Heart left ventricle (tissue), 13 donors: ENCODE measurements at regions not wholly inside any gene's neighbourhood (a gene's known extent, or its start where the extent isn't known, plus 50 kb on each side); places are given as distances from the start of the nearest gene placed in this dataset.

Experiments used
- CTCF ChIP-seq, 12 donors: fragments of 200-600 bp; sonication (generic) in 4 of 12; IDR thresholded peaks; one replicate each; pipeline versions ENCODE4 v1.5.0 to v1.8.0; 2018 to 2022; ENCODE audit warnings: antibody characterized with exemption in 12 of 12, mild to moderate bottlenecking in 5 of 12
- POLR2A ChIP-seq, 2 donors: fragments of 450-650 bp; IDR thresholded peaks; one replicate each; pipeline ENCODE4 v1.6.1; 2017; ENCODE audit warnings: antibody characterized with exemption in 2 of 2, mild to moderate bottlenecking in 2 of 2, moderate library complexity in 2 of 2
- donor health status: ischemic (EF 13 %, LVEDD 7.1; RV severe dilation, severe dysfunction).
- donor health status: DM: no; HTN: yes; CAD: no.
- donor health status: DM: no; HTN: no; CAD: no.
- donor health status: ischemic (EF 25% LVEDD 6.9; RV normal size, moderate dysfunction).
- donor health status: ischemic (EF 25% LVEDD 5.7; RV mildly dilated, moderate dysfunction).
- donor health status: ischemic (EF 35%, LVEDD 5.7; RV mildly dilated, moderate dysfunction).
- donor health status: nonischemic (EF 11% LVEDD 7.7; RV severe dilation, severe dysfunction).
- donor health status: DM: yes; HTN: yes; CAD: no.
- donor health status: PGD.
- donor health status: ischemic (EF 29% LVEDD 5.4; RV normal size, mild dysfunction).
- donor health status: nonischemic (EF 23%, LVEDD 6.1; RV moderate dilation, normal function).

GRCh38 chr6:130749402-130749801 lies 77.8 kb upstream of the SMLR1 start:
- TF ChIP-seq CTCF (IDR thresholded peaks at IDR 0.05) (no peak), POLR2A (IDR thresholded peaks at IDR 0.05) (no peak)
